PC-9 (cell line): ENCODE measurements at regions not wholly inside any gene's neighbourhood (a gene's known extent, or its start where the extent isn't known, plus 50 kb on each side); places are given as distances from the start of the nearest gene placed in this dataset.

ENCODE experiments used
- BruUV-seq: library from RNA; stranded (reverse); fragments of 400-500 nt; replicated peaks from 2 replicates; lab custom pipeline; 2021; lab: Mats Ljungman, UMichigan
- CTCF ChIA-PET: fragments of 300-600 bp; sonication (Branson Sonifier 250); formaldehyde crosslinking; loops from one replicate; lab custom pipeline; 2022; ENCODE audit warnings: antibody characterized with exemption; lab: Charles Lee
- POLR2A ChIA-PET: fragments of 300-600 bp; sonication (Branson Sonifier 250); formaldehyde crosslinking; loops from one replicate; lab custom pipeline; 2022; ENCODE audit warnings: antibody characterized with exemption; ENCODE audit not compliant: unreplicated experiment; lab: Charles Lee
- DNase-seq, 2 experiments: peaks; one replicate each; pipeline versions ENCODE4 v3.0.0 to v3.0.0-alpha.2; 2015 to 2022; ENCODE audit warnings: mixed read lengths in 1 of 2
- H2AFZ ChIP-seq: fragments of 200-600 bp; sonication (generic); 2 replicates; pipeline ENCODE4 v1.8.1; 2017; ENCODE audit warnings: antibody characterized with exemption
- H3F3A ChIP-seq: fragments of 200-600 bp; sonication (generic); 2 replicates; pipeline ENCODE4 v1.8.1; 2017; ENCODE audit warnings: antibody characterized with exemption, mild to moderate bottlenecking, low read depth; ENCODE audit not compliant: insufficient read depth
- H3K27ac ChIP-seq: fragments of 200-600 bp; sonication (generic); 2 replicates; pipeline ENCODE4 v1.6.1; 2016; ENCODE audit warnings: mixed run types
- H3K27me3 ChIP-seq: fragments of 200-600 bp; sonication (generic); 2 replicates; pipeline ENCODE4 v1.6.1; 2016; ENCODE audit warnings: low read depth, mixed run types; ENCODE audit not compliant: insufficient read depth
- H3K36me3 ChIP-seq: fragments of 200-600 bp; sonication (generic); 2 replicates; pipeline ENCODE4 v1.6.1; 2016; ENCODE audit warnings: low read depth, mixed run types
- H3K4me1 ChIP-seq: fragments of 200-600 bp; sonication (generic); replicated peaks from 2 replicates; pipeline ENCODE4 v1.6.1; 2016; ENCODE audit warnings: mixed run types; ENCODE audit not compliant: insufficient read depth
- H3K4me2 ChIP-seq: fragments of 200-600 bp; sonication (generic); 2 replicates; pipeline ENCODE4 v1.6.1; 2017; ENCODE audit warnings: mixed run types
- H3K4me3 ChIP-seq: fragments of 200-600 bp; sonication (generic); 2 replicates; pipeline ENCODE4 v1.6.1; 2016; ENCODE audit warnings: mixed run types
- H3K79me2 ChIP-seq: fragments of 200-600 bp; sonication (generic); 2 replicates; pipeline ENCODE4 v1.6.1; 2017; ENCODE audit warnings: low read depth, mixed run types
- H3K9me2 ChIP-seq: fragments of 200-600 bp; sonication (generic); 2 replicates; pipeline ENCODE4 v1.8.1; 2017; ENCODE audit warnings: mild to moderate bottlenecking; ENCODE audit not compliant: insufficient read depth
- H3K9me3 ChIP-seq: fragments of 200-600 bp; sonication (generic); 2 replicates; pipeline ENCODE4 v1.8.1; 2016; ENCODE audit warnings: low read depth; ENCODE audit not compliant: insufficient read depth
- H4K20me1 ChIP-seq: fragments of 200-600 bp; sonication (generic); 2 replicates; pipeline ENCODE4 v1.8.1; 2017; ENCODE audit not compliant: insufficient read depth
- CTCF ChIP-seq: fragments of 200-600 bp; sonication (generic); conservative IDR thresholded peaks from 2 replicates; pipeline ENCODE4 v1.6.1; 2017; ENCODE audit warnings: mixed run types, antibody characterized with exemption, mild to moderate bottlenecking, moderate library complexity
- EZH2 ChIP-seq: fragments of 200-600 bp; sonication (generic); IDR thresholded peaks from 2 replicates; pipeline ENCODE4 v1.8.0; 2017; ENCODE audit warnings: antibody characterized with exemption, low read depth
- intact Hi-C: fragments of 100-400 bp; cut with micrococcal nuclease; formaldehyde crosslinking; loops from one replicate; pipeline ENCODE4 v1.10.0; 2022; ENCODE audit not compliant: unreplicated experiment

GRCh38 chr5:165086465-165086864 lies 1581.0 kb downstream of the MAT2B start:
- H3K4me3 ChIP-seq = no peak overlapping the region
- ChIA-PET POLR2A (no interaction called here), CTCF (no interaction called here)
- H3K79me2 ChIP-seq = no peaks in the 10 kb centered on the region
- intact Hi-C loops = no loop called here
- no peaks in the 10 kb centered on the region for H4K20me1 ChIP-seq
- no TSS peak for BruUV-seq
- H3F3A ChIP-seq = no peaks in the 10 kb centered on the region
- no peak overlapping the region for H3K4me2 ChIP-seq
- H3K36me3 ChIP-seq = no peaks in the 10 kb centered on the region
- H3K27ac ChIP-seq = no peak overlapping the region
- no peak for TF ChIP-seq EZH2
- no peak for TF ChIP-seq CTCF
- peaks cover 3% of the 10 kb centered on the region; the same call in 1 of the 2 replicates for H3K9me3 ChIP-seq
- H3K27me3 ChIP-seq = no peaks in the 10 kb centered on the region
- H2AFZ ChIP-seq = no peak overlapping the region
- no peaks in the 10 kb centered on the region for H3K9me2 ChIP-seq
- H3K4me1 ChIP-seq = no peaks in the 10 kb centered on the region
- no peak for DNase-seq

- Histone ChIP-seq H2AFZ (no peak overlapping the region), H3K9me2 (no peaks in the 10 kb centered on the region), H3K36me3 (no peaks in the 10 kb centered on the region), H3K79me2 (no peaks in the 10 kb centered on the region), H3K4me3 (no peak overlapping the region), H3K27ac (no peak overlapping the region), H4K20me1 (no peaks in the 10 kb centered on the region), H3K4me1 (no peaks in the 10 kb centered on the region), H3K4me2 (no peak overlapping the region), H3K27me3 (no peaks in the 10 kb centered on the region), H3K9me3 (peaks cover 3% of the 10 kb centered on the region; the same call in 1 of the 2 replicates), H3F3A (no peaks in the 10 kb centered on the region)
- ChIA-PET CTCF (no interaction called here), POLR2A (no interaction called here)
- intact Hi-C loops = no loop called here
- DNase-seq = no peak
- TF ChIP-seq EZH2 (no peak), CTCF (no peak)
- BruUV-seq = no TSS peak
Measured at GRCh38 chr5:165094782-165095181, 1589.4 kb downstream of the MAT2B start.

- POLR2A ChIA-PET = no interaction called here
- no TSS peak for BruUV-seq
- H3F3A ChIP-seq = no peaks in the 10 kb centered on the region
- CTCF ChIA-PET = no interaction called here
- H3K36me3 ChIP-seq = no peaks in the 10 kb centered on the region
- no peaks in the 10 kb centered on the region for H3K9me3 ChIP-seq
- no peak overlapping the region for H3K27ac ChIP-seq
- intact Hi-C loops = no loop called here
- no peaks in the 10 kb centered on the region for H4K20me1 ChIP-seq
- no peaks in the 10 kb centered on the region for H3K4me1 ChIP-seq
- H3K9me2 ChIP-seq = no peaks in the 10 kb centered on the region
- no peak overlapping the region for H3K4me2 ChIP-seq
- H3K4me3 ChIP-seq = no peak overlapping the region
- H3K79me2 ChIP-seq = no peaks in the 10 kb centered on the region
- no peak for DNase-seq
- no peaks in the 10 kb centered on the region for H3K27me3 ChIP-seq
- H2AFZ ChIP-seq = no peak overlapping the region
- TF ChIP-seq EZH2 = no peak
- no peak for TF ChIP-seq CTCF
Measured at GRCh38 chr5:165101709-165102108, 1596.3 kb downstream of the MAT2B start.
